Esophagus muscularis mucosa (tissue), 4 donors: ENCODE measurements at regions not wholly inside any gene's neighbourhood (a gene's known extent, or its start where the extent isn't known, plus 50 kb on each side); places are given as distances from the start of the nearest gene placed in this dataset.

ENCODE experiments used
- DNase-seq: peaks from one replicate; pipeline ENCODE4 v3.0.0-alpha.2; 2017; ENCODE audit errors: extremely low spot score
- H3K27ac ChIP-seq, 4 donors: fragments of 200-600 bp; sonication (generic); replicated peaks in 1 of 4; 1 replicate in 3 of 4; 2 replicates in 1 of 4; pipeline ENCODE4 v1.5.1; 2016 to 2019; ENCODE audit warnings: mild to moderate bottlenecking in 1 of 4
- H3K27me3 ChIP-seq, 4 donors: fragments of 200-600 bp; sonication (generic); one replicate each; pipeline versions ENCODE4 v1.5.1 to v1.6.0; 2016 to 2019
- H3K36me3 ChIP-seq, 4 donors: fragments of 200-600 bp; sonication (generic); one replicate each; pipeline ENCODE4 v1.5.1; 2016 to 2019
- H3K4me1 ChIP-seq, 4 donors: fragments of 200-600 bp; sonication (generic); one replicate each; pipeline ENCODE4 v1.5.1; 2016 to 2019
- H3K4me3 ChIP-seq, 4 donors: fragments of 200-600 bp; sonication (generic); 1 replicate in 2 of 4; 2 replicates in 2 of 4; pipeline ENCODE4 v1.5.1; 2016 to 2019; ENCODE audit warnings: mild to moderate bottlenecking in 4 of 4, moderate library complexity in 1 of 4
- H3K9me3 ChIP-seq, 4 donors: fragments of 200-600 bp; sonication (generic); 1 replicate in 3 of 4; 2 replicates in 1 of 4; pipeline ENCODE4 v1.5.1; 2016 to 2019
- EP300 ChIP-seq: sonication (generic); formaldehyde crosslinking; IDR thresholded peaks from one replicate; pipeline ENCODE4 v1.6.1; 2017; ENCODE audit warnings: antibody characterized with exemption
- POLR2A ChIP-seq: fragments of 450-650 bp; IDR thresholded peaks from one replicate; pipeline ENCODE4 v1.6.1; 2017; ENCODE audit warnings: antibody characterized with exemption, moderate library complexity, mild to moderate bottlenecking, low read depth
- POLR2AphosphoS5 ChIP-seq, 2 donors: sonication (generic); formaldehyde crosslinking; IDR thresholded peaks; one replicate each; pipeline ENCODE4 v1.6.1; 2017; ENCODE audit warnings: antibody characterized with exemption in 2 of 2
- WGBS: methylation state at CpG from one replicate; pipeline ENCODE4 v1.1.5; 2018; 5-methylcytosine and 5-hydroxymethylcytosine counted together
- intact Hi-C: fragments of 100-400 bp; cut with DNase I; formaldehyde crosslinking; loops from one replicate; pipeline ENCODE4 v1.15.1; 2023
- TF ChIP-seq, protein P1 (sequence below), 3 experiments: fragments of 200-600 bp in 2 of 3; fragments of 450-650 bp in 1 of 3; sonication (generic) in 2 of 3; IDR thresholded peaks; one replicate each; pipeline ENCODE4 v1.5.1; 2017 to 2019; ENCODE audit warnings: antibody characterized with exemption in 3 of 3, mild to moderate bottlenecking in 2 of 3, moderate library complexity in 1 of 3

DNA sequence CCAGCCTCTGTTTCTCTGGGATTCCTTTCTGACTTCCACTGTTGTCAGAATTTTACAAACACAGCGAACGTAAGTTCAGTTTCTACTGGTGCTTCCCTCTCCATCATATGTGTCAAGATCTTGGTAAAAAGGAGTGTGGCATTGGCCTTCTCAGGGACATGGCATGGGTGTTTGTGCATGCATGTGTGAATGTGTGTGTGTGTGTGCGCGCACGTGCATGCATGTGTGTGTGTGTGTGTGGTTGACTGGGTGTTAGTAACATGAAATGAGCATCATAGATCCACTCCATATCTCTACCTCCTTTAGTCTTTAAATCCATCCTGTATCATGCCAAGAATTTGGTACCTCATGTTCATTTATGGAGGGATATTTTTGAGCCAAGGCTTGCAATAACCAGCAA, 411.3 kb downstream of the NPHP4 start:
- TF ChIP-seq EP300: no peak
- TF ChIP-seq, protein P1, sequence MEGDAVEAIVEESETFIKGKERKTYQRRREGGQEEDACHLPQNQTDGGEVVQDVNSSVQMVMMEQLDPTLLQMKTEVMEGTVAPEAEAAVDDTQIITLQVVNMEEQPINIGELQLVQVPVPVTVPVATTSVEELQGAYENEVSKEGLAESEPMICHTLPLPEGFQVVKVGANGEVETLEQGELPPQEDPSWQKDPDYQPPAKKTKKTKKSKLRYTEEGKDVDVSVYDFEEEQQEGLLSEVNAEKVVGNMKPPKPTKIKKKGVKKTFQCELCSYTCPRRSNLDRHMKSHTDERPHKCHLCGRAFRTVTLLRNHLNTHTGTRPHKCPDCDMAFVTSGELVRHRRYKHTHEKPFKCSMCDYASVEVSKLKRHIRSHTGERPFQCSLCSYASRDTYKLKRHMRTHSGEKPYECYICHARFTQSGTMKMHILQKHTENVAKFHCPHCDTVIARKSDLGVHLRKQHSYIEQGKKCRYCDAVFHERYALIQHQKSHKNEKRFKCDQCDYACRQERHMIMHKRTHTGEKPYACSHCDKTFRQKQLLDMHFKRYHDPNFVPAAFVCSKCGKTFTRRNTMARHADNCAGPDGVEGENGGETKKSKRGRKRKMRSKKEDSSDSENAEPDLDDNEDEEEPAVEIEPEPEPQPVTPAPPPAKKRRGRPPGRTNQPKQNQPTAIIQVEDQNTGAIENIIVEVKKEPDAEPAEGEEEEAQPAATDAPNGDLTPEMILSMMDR (IDR thresholded peaks at IDR 0.05): no peak
- no peak for TF ChIP-seq POLR2A
- TF ChIP-seq POLR2AphosphoS5 (IDR thresholded peaks at IDR 0.05): no peak
- peak; percentile 62 for DNase-seq
- no peaks in the 10 kb centered on the region for H3K9me3 ChIP-seq
- H3K27me3 ChIP-seq: peaks cover 0 to 45% (median 0%) of the 10 kb centered on the region in 4 donors
- intact Hi-C loops: no loop called here
- H3K27ac ChIP-seq: no peak overlapping the region
- H3K36me3 ChIP-seq: no peaks in the 10 kb centered on the region
- H3K4me3 ChIP-seq: no peak overlapping the region
- 68% methylated on average over 5 of the region's 5 CpGs for WGBS
- H3K4me1 ChIP-seq: no peaks in the 10 kb centered on the region

DNA sequence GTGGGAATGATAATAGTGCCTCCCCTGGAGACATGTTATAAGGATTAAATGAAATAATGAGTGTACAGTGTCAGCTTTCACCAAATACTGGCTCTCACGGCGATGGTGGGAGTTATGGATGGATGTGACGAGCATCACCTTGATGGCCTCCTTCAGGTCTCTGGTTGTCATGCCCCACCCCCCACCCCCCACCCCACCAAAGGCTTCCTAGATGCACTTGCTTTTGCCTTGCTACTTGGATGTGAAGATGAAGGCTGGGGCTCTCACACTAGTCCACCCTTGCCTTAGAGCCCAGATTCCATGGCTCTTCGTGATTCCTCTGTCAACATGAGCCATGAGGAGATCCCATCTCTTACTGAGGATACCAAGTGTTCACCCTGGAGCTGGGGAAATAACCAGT, 412.3 kb downstream of the NPHP4 start:
- intact Hi-C loops: no loop called here
- 90% methylated on average over 4 of the region's 4 CpGs for WGBS
- Histone ChIP-seq H3K4me3 (no peak overlapping the region), H3K4me1 (no peaks in the 10 kb centered on the region), H3K27ac (no peak overlapping the region), H3K9me3 (no peaks in the 10 kb centered on the region), H3K36me3 (no peaks in the 10 kb centered on the region), H3K27me3 (peaks cover 0 to 43% (median 0%) of the 10 kb centered on the region in 4 donors)
- peak; percentile 55 for DNase-seq
- no peak for TF ChIP-seq POLR2A
- no peak for TF ChIP-seq POLR2AphosphoS5 (IDR thresholded peaks at IDR 0.05)
- TF ChIP-seq EP300: no peak
- TF ChIP-seq, protein P1 (IDR thresholded peaks at IDR 0.05): no peak

DNA sequence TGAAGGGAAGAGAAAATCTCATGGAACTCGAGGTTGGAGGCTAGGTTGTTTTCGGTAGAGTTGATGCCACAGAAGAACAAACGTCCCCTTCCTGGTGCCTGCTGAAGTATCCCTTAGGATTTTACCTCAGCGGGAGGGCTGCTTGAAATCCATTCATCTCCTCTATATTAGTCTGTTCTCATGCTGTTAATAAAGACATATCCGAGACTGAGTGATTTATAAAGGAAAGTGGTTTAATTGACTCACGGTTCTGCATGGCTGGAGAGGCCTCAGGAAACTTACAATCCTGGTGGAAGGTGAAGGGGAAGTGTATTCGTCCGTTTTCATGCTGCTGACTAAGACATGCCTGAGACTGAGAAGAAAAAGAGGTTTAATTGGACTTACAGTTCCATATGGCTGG, 413.5 kb downstream of the NPHP4 start:
- peak; percentile 29 for DNase-seq
- Histone ChIP-seq H3K4me3 (no peak overlapping the region), H3K9me3 (no peaks in the 10 kb centered on the region), H3K27me3 (peaks cover 0 to 43% (median 0%) of the 10 kb centered on the region in 4 donors), H3K27ac (no peak overlapping the region), H3K4me1 (no peaks in the 10 kb centered on the region), H3K36me3 (no peaks in the 10 kb centered on the region)
- TF ChIP-seq EP300: no peak
- TF ChIP-seq, protein P1 (IDR thresholded peaks at IDR 0.05): no peak
- no peak for TF ChIP-seq POLR2A
- no peak for TF ChIP-seq POLR2AphosphoS5 (IDR thresholded peaks at IDR 0.05)
- intact Hi-C loops: no loop called here
- WGBS: 85% methylated on average over 8 of the region's 8 CpGs

DNA sequence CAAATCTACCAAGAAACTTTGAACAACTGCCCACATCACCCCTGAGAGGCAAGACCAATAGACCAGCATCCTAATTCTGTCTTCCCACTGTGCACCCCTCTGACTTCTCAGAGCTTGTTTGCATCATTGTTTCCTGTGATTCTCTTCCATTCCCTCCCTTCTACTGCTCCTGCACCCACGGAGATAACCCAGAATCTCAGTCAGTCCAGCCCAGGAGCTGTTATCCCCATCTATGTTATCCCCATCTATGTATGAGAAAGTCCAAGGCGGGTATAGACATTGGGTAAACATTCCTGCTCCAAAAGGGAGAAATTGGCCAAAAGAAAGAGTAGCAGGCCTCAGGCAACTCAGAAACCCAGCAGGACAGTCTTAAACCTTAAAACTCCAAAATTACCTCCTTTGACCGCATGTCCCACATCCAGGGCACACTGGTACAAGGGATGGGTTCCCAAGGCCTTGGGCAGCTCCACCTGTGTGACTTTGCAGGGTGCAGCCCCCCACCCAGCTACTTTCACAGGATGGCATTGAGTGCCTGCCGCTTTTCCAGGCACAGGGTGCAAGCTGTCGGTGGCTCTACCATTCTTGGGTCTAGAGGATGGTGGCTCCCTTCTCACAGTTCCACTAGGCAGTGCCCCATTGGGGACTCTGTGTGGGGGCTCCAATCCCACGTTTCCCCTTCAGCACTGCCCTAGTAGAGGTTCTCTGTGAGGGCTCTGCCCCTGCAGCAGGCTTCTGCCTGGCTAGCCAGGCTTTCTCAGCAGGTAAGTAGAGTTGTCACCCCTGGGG, 414.8 kb downstream of the NPHP4 start:
- no peak for TF ChIP-seq POLR2A
- TF ChIP-seq POLR2AphosphoS5 (IDR thresholded peaks at IDR 0.05): no peak
- no peak for TF ChIP-seq EP300
- TF ChIP-seq, protein P1 (IDR thresholded peaks at IDR 0.05): no peak
- Histone ChIP-seq H3K4me3 (no peak overlapping the region), H3K27ac (no peak overlapping the region), H3K4me1 (no peaks in the 10 kb centered on the region), H3K27me3 (peaks cover 0 to 39% (median 0%) of the 10 kb centered on the region in 4 donors), H3K9me3 (peaks cover 0 to 2% (median 0%) of the 10 kb centered on the region in 4 donors), H3K36me3 (no peaks in the 10 kb centered on the region)
- DNase-seq: peak; percentile 79
- WGBS: 66% methylated on average over 4 of the region's 6 CpGs
- intact Hi-C loops: no loop called here

DNA sequence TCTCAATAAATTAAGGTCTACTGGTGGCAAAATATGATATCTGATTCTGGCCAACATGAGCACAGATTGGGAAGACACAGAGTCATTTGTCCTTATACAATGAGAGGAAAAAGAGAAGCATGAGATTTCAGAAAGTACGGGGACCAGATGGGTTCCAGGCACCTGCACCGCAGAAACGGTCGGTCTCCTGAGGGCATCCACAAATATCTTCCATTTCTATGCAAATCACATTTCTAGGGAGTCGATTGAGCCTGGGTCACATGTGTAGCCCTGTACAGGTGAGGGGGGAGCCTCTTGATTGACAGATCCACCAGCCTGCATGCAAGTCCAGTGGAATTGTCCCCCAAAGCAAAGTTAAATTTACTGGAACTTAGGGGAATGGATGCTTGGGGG, 415.6 kb downstream of the NPHP4 start:
- Histone ChIP-seq H3K9me3 (peaks cover 0 to 8% (median 0%) of the 10 kb centered on the region in 4 donors), H3K27ac (no peak overlapping the region), H3K4me3 (no peak overlapping the region), H3K36me3 (no peaks in the 10 kb centered on the region), H3K4me1 (no peaks in the 10 kb centered on the region), H3K27me3 (peaks cover 0 to 40% (median 0%) of the 10 kb centered on the region in 4 donors)
- intact Hi-C loops: no loop called here
- DNase-seq: peak; percentile 55
- WGBS: 92% methylated on average over 5 of the region's 5 CpGs
- no peak for TF ChIP-seq POLR2A
- TF ChIP-seq EP300: no peak
- TF ChIP-seq, protein P1 (IDR thresholded peaks at IDR 0.05): no peak
- no peak for TF ChIP-seq POLR2AphosphoS5 (IDR thresholded peaks at IDR 0.05)
